DND-41 (cell line): ENCODE measurements at regions not wholly inside any gene's neighbourhood (a gene's known extent, or its start where the extent isn't known, plus 50 kb on each side); places are given as distances from the start of the nearest gene placed in this dataset.
"Not testable (repeated sequence)": the region's sequence is repeated elsewhere in the genome, so short reads cannot be mapped to it uniquely, and the experiment has no call there.

Source experiments
- ATAC-seq: fragments of 200-7000 bp; cut with Tn5 transposase; 3 replicates; pipeline ENCODE4 v1.9.1; 2021; ENCODE audit warnings: low read depth; ENCODE audit not compliant: insufficient read depth
- DNase-seq: peaks from one replicate; pipeline ENCODE4 v3.0.0-alpha.2; 2020
- H2AFZ ChIP-seq: 2 replicates; pipeline ENCODE4 v1.6.0; 2012; ENCODE audit warnings: low read depth, low read length
- H3K27ac ChIP-seq: 2 replicates; pipeline ENCODE4 v1.5.1; 2012; ENCODE audit warnings: low read length, inconsistent platforms
- H3K27me3 ChIP-seq: fragments of 200-600 bp; sonication (generic); 2 replicates; pipeline ENCODE4 v1.6.0; 2012; ENCODE audit warnings: low read length, mild to moderate bottlenecking, inconsistent platforms; ENCODE audit not compliant: insufficient read depth, poor library complexity
- H3K36me3 ChIP-seq: 2 replicates; pipeline ENCODE4 v1.5.1; 2012; ENCODE audit warnings: low read length, inconsistent platforms; ENCODE audit not compliant: insufficient read depth
- H3K4me1 ChIP-seq: 2 replicates; pipeline ENCODE4 v1.5.1; 2012; ENCODE audit warnings: mild to moderate bottlenecking, low read length; ENCODE audit not compliant: insufficient read depth
- H3K4me2 ChIP-seq: 2 replicates; pipeline ENCODE4 v1.6.0; 2012; ENCODE audit warnings: mild to moderate bottlenecking, moderate library complexity, low read length, inconsistent platforms; ENCODE audit not compliant: insufficient read depth
- H3K4me3 ChIP-seq, 2 experiments: fragments of 200-600 bp in 1 of 2; shearing (Covaris generic) in 1 of 2; 2 replicates each; pipeline ENCODE4 v1.5.1; 2012 to 2016; ENCODE audit warnings: inconsistent platforms in 2 of 2, low read length in 2 of 2, mild to moderate bottlenecking in 2 of 2, low read depth in 1 of 2, moderate library complexity in 1 of 2
- H3K79me2 ChIP-seq: 2 replicates; pipeline ENCODE4 v1.6.0; 2012; ENCODE audit warnings: low read length, inconsistent platforms; ENCODE audit not compliant: insufficient read depth
- H3K9ac ChIP-seq: 2 replicates; pipeline ENCODE4 v1.6.0; 2012; ENCODE audit warnings: low read depth, mild to moderate bottlenecking, inconsistent platforms, low read length, moderate library complexity
- H3K9me3 ChIP-seq: 2 replicates; pipeline ENCODE4 v1.5.1; 2012; ENCODE audit warnings: low read length, moderate library complexity, mild to moderate bottlenecking, inconsistent platforms; ENCODE audit not compliant: insufficient read depth, severe bottlenecking
- H4K20me1 ChIP-seq: 2 replicates; pipeline ENCODE4 v1.6.0; 2012; ENCODE audit warnings: low read length; ENCODE audit not compliant: insufficient read depth
- EZH2 ChIP-seq: IDR thresholded peaks from 3 replicates; pipeline ENCODE4 v1.6.1; 2012; ENCODE audit warnings: borderline replicate concordance, low read depth, mild to moderate bottlenecking, moderate library complexity, low read length, inconsistent platforms; ENCODE audit not compliant: severe bottlenecking
- TF ChIP-seq, protein P1 (sequence below): IDR thresholded peaks from 2 replicates; pipeline ENCODE4 v1.5.1; 2012; ENCODE audit warnings: borderline replicate concordance, low read length, moderate library complexity, mild to moderate bottlenecking; ENCODE audit not compliant: poor library complexity, severe bottlenecking; ENCODE audit errors: extremely low read depth

DNA sequence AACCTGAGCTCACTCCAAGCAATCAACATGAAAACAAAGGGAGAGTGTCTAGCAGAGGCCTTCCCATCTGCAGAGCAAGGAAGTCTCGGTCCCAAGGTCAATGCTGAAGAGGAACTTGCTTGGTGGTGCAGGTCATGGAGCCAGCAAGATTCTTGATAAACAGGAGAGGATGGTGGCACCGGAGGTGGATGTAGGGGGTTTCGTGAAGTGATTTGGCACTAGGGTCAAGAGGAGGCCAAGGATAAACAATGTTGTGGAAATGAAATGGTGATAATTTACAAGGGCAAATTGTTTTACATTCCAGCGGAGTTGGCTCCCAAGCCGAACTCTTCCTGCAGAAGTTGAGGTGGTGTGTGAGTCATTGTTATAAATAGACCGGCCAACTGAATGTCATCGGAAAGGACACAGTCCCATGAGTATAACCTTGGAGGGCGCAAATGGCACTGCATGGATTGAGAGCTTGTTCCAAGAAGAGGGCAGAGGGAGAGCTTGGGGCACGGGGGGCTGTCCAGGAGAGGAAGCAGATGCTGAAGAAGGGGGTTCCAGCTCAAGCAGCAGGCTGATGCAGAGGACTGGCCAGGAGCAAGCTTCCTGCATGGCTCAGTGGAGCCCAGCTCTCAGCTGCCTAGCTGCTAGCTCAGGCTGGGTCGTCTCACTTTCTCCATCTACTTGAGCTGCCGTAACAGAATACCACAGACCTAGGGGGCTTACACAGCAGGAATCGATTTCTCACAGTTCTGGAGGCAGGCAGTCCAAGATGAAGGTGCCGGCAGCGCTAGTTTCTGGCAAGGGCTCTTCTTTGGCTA, 136.6 kb downstream of the COPRS start:
- Histone ChIP-seq H3K9ac (no peak overlapping the region), H3K27me3 (no peaks in the 10 kb centered on the region), H3K27ac (no peak overlapping the region), H3K9me3 (no peaks in the 10 kb centered on the region), H3K4me2 (no peak overlapping the region), H3K79me2 (no peaks in the 10 kb centered on the region), H4K20me1 (no peaks in the 10 kb centered on the region), H3K4me3 (no peak overlapping the region), H3K36me3 (no peaks in the 10 kb centered on the region), H3K4me1 (no peaks in the 10 kb centered on the region), H2AFZ (no peak overlapping the region)
- no peak for TF ChIP-seq EZH2
- TF ChIP-seq, protein P1, sequence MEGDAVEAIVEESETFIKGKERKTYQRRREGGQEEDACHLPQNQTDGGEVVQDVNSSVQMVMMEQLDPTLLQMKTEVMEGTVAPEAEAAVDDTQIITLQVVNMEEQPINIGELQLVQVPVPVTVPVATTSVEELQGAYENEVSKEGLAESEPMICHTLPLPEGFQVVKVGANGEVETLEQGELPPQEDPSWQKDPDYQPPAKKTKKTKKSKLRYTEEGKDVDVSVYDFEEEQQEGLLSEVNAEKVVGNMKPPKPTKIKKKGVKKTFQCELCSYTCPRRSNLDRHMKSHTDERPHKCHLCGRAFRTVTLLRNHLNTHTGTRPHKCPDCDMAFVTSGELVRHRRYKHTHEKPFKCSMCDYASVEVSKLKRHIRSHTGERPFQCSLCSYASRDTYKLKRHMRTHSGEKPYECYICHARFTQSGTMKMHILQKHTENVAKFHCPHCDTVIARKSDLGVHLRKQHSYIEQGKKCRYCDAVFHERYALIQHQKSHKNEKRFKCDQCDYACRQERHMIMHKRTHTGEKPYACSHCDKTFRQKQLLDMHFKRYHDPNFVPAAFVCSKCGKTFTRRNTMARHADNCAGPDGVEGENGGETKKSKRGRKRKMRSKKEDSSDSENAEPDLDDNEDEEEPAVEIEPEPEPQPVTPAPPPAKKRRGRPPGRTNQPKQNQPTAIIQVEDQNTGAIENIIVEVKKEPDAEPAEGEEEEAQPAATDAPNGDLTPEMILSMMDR, result no peak
- ATAC-seq (no peak), DNase-seq (no peak)

- H3K27ac ChIP-seq, result no peak overlapping the region
- H3K4me1 ChIP-seq, result no peaks in the 10 kb centered on the region
- H3K9ac ChIP-seq, result no peak overlapping the region
- no peaks in the 10 kb centered on the region for H3K27me3 ChIP-seq
- H3K9me3 ChIP-seq, result no peaks in the 10 kb centered on the region
- H3K79me2 ChIP-seq, result no peaks in the 10 kb centered on the region
- H2AFZ ChIP-seq, result no peak overlapping the region
- no peak overlapping the region for H3K4me2 ChIP-seq
- no peaks in the 10 kb centered on the region for H4K20me1 ChIP-seq
- no peak for DNase-seq
- TF ChIP-seq EZH2, result no peak
- TF ChIP-seq, protein P1, result no peak
- ATAC-seq, result no peak
- H3K36me3 ChIP-seq, result no peaks in the 10 kb centered on the region
- H3K4me3 ChIP-seq, result no peak overlapping the region
These were observed 137.6 kb downstream of the COPRS start for GRCh38 chr17:31721291-31722025.

DNA sequence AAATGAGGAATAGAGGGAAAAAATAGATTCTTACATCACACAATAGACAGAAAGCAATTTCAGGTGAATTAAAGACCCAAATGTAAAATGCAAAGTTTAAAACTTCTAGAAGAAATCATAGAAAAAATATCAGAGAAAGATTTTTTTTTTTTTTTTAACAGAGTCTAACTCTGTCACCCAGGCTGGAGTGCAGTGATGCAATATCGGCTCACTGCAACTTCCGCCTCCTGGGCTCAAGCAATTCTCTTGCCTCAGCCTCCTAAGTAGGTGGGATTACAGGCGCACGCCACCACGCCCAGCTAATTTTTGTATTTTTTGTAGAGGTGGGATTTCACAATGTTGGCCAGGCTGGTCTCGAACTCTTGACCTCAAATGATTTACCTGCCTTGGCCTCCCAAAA, 141.8 kb downstream of the COPRS start:
- H3K9me3 ChIP-seq, result not testable (repeated sequence)

GRCh38 chr17:31715446-31715845, 143.6 kb downstream of the COPRS start:
- TF ChIP-seq, protein P1, result no peak
- no peak for TF ChIP-seq EZH2
- Histone ChIP-seq H3K4me3 (no peak overlapping the region), H3K36me3 (no peaks in the 10 kb centered on the region), H3K27ac (no peak overlapping the region), H3K9me3 (no peaks in the 10 kb centered on the region), H3K27me3 (no peaks in the 10 kb centered on the region), H3K79me2 (no peaks in the 10 kb centered on the region), H3K9ac (no peak overlapping the region), H2AFZ (no peak overlapping the region), H4K20me1 (no peaks in the 10 kb centered on the region), H3K4me2 (no peak overlapping the region), H3K4me1 (no peaks in the 10 kb centered on the region)
- no peak for ATAC-seq
- no peak for DNase-seq

More for the DNA sequence above, 141.8 kb downstream of the COPRS start:
- H3K36me3 ChIP-seq, H3K9ac ChIP-seq, DNase-seq, ATAC-seq, H3K4me3 ChIP-seq, H2AFZ ChIP-seq, H3K27me3 ChIP-seq, H3K27ac ChIP-seq, H4K20me1 ChIP-seq, H3K4me2 ChIP-seq, H3K79me2 ChIP-seq, H3K4me1 ChIP-seq: not testable (repeated sequence)
